ENCODE measurements at regions not wholly inside any gene's neighbourhood (a gene's known extent, or its start where the extent isn't known, plus 50 kb on each side); places are given as distances from the start of the nearest gene placed in this dataset.

DNA sequence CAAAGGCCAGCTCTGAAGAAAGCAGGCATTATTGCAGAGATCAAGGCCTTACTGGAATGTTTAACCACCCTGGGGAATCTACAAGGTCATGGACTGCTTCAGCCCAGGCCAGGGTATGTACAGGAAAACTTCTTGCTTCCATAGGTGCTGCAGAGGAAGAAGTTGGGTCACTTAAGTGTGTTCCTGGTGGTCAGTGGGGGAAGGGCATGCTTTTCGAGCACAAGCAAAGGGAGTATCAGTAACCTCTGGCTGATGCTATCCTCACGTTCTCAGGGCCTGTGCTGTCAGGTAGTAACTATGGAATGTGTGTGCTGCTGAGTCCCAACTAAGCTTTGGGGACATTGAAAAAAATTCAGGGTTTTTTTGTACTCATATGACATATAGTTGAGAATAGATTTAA lies 234.0 kb upstream of the SP4 start:
- no peak for DNase-seq (ENCODE audit: low read depth)
- TF ChIP-seq, protein P1, sequence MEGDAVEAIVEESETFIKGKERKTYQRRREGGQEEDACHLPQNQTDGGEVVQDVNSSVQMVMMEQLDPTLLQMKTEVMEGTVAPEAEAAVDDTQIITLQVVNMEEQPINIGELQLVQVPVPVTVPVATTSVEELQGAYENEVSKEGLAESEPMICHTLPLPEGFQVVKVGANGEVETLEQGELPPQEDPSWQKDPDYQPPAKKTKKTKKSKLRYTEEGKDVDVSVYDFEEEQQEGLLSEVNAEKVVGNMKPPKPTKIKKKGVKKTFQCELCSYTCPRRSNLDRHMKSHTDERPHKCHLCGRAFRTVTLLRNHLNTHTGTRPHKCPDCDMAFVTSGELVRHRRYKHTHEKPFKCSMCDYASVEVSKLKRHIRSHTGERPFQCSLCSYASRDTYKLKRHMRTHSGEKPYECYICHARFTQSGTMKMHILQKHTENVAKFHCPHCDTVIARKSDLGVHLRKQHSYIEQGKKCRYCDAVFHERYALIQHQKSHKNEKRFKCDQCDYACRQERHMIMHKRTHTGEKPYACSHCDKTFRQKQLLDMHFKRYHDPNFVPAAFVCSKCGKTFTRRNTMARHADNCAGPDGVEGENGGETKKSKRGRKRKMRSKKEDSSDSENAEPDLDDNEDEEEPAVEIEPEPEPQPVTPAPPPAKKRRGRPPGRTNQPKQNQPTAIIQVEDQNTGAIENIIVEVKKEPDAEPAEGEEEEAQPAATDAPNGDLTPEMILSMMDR (conservative IDR thresholded peaks at IDR 0.05; ENCODE audit: low read depth, low read length), result no peak
- H3K4me3 ChIP-seq (ENCODE audit: low read depth, low read length), result no peak overlapping the region

DNA sequence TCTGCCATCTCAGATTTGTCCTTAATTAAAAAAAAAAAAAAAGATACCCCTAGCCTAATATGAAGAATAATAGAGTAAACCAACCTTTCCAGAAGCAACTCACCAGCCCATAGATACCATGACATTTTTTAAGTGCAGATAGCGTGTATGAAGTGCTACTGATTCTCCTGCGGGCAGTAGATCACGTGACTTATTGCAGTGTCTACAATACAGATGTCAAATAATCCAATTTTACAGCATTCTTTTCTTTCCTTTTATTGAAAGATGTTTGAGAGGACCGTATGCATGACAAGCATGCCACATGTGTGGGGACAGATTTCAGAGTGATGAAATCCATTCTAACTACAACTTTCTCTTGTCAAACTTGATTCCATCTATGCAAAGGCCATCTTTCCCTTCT lies 232.9 kb upstream of the SP4 start:
- TF ChIP-seq, protein P1 (conservative IDR thresholded peaks at IDR 0.05; ENCODE audit: low read depth, low read length), result no peak
- DNase-seq (ENCODE audit: low read depth), result no peak

DNA sequence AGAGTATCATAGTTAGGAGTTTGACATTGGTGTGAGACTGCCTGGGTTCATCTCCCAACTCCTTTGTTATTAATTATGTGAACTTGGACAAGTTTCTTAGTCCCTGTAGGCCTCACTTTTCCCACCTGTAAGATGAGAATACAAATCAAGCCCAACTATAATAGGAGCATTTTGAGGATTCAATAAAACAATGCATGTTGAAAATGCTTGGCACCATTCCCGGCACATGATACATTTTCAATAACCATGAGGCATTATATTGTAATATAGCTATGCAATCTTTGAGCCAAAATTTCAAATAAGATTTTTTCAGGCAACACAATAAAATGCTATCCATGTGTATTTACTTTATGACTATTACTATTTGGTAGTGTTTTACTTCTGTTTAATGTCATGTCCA lies 229.0 kb upstream of the SP4 start:
- no peak for DNase-seq (ENCODE audit: low read depth)
- TF ChIP-seq, protein P1 (conservative IDR thresholded peaks at IDR 0.05; ENCODE audit: low read depth, low read length), result no peak
- H3K4me3 ChIP-seq (ENCODE audit: low read depth, low read length), result no peak overlapping the region

More for the DNA sequence above, 232.9 kb upstream of the SP4 start:
- H3K4me3 ChIP-seq (ENCODE audit: low read depth, low read length), result no peak overlapping the region

DNA sequence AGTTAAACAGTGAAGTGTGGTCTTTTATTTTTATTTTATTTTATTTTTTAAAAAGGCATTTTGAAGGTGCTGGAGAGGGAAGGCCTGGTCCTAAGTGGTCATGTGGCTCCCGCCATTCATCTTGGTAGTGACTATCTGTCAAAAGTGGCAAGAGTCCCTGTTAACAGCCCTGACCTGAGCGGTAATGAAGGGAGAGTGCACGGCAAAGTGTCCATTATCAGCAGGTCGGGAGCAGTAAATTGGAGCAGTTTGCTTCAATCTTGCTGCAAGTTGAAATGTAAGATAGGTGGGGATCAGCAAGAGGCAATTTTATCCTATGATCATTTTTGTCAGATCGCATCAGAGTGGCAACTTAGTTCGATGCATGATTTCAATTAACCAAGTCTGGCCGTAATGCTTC lies 227.4 kb upstream of the SP4 start:
- H3K4me3 ChIP-seq (ENCODE audit: low read depth, low read length), result no peak overlapping the region
- DNase-seq (ENCODE audit: low read depth), result no peak
- TF ChIP-seq, protein P1 (conservative IDR thresholded peaks at IDR 0.05; ENCODE audit: low read depth, low read length), result no peak

DNA sequence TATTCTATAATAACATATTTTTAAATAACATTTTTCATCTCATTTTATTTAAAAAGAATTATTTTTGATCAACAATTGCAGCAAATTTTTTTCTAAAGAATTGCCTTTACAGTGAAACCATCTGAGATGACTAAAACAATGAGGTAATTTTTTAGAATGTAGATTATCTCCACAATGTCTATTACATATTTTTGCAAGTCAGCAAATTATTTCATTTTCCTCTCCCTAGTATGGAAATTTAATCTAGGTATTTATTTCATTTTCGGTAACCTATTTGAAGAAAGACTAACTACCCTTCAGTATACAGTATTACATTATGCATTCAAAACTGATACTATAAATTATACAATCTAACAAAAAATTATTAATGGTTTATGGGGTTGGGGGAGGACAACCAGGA lies 213.2 kb upstream of the SP4 start:
- DNase-seq (ENCODE audit: low read depth), result no peak
- TF ChIP-seq, protein P1 (conservative IDR thresholded peaks at IDR 0.05; ENCODE audit: low read depth, low read length), result no peak
- no peak overlapping the region for H3K4me3 ChIP-seq (ENCODE audit: low read depth, low read length)

DNA sequence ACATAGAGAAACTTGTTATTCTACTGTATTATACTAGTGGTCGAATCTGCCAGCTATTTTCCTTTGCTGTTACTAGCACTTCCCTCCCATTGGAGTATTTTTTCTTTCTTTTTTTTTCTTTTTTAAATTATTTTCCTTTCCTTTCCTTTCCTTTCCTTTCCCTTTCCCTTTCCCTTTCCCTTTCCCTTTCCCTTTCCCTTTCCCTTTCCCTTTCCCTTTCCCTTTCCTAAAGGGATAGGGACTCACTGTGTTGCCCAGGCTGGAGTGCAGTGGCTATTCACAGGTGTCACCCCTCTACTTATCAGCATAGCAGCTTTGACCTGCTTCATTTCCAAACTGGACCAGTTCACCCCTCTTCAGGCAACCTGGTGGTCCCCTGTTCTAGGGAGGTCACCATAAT lies 212.6 kb upstream of the SP4 start:
- no peak for DNase-seq (ENCODE audit: low read depth)
- TF ChIP-seq, protein P1 (conservative IDR thresholded peaks at IDR 0.05; ENCODE audit: low read depth, low read length), result no peak
- no peak overlapping the region for H3K4me3 ChIP-seq (ENCODE audit: low read depth, low read length)

DNA sequence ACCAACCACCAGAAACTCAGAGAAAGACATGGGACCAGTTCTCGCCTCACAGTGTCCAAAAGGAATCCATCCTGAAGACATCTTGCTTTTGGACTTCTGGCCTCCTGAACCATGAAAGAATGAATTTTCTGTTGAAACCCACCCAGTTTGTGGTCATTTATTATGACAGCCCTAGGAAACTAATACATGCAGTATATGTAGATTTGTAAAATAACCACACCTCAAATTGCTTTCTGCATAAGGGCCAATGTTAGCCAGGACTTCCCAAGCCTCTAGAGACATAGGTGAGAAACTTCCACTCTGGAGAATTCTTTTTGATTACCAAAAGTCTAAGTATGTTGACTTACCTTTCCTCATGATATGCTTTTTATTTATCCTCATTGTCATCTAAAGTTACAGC lies 210.5 kb upstream of the SP4 start:
- DNase-seq (ENCODE audit: low read depth), result no peak

More for the DNA sequence above, 210.5 kb upstream of the SP4 start:
- no peak overlapping the region for H3K4me3 ChIP-seq (ENCODE audit: low read depth, low read length)
- TF ChIP-seq, protein P1 (conservative IDR thresholded peaks at IDR 0.05; ENCODE audit: low read depth, low read length), result no peak
